ENCODE measurements at regions not wholly inside any gene's neighbourhood (a gene's known extent, or its start where the extent isn't known, plus 50 kb on each side); places are given as distances from the start of the nearest gene placed in this dataset.

DNA sequence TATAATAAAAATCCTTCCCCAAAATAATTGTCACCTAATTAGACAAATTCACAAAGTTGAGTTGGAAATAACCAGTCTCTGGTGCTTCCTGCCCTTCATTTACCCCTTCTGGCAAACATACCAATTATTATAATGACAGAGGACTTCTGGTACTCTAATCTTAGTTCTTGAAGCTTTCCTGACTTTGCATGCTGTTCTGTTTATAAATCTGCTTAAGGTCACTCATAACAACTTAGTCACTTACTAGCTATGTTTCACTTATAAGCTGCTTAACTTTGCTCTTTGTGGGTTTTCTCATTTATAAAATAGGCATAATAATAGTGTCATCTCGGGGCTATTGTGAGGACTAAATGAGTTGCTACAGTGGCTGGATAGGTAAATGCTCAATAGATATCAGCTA, 446.5 kb downstream of the EFNA5 start:
- whole genome bisulfite sequencing, result 40% methylated on average over 1 of the region's 1 CpG
- Histone ChIP-seq H3K27me3 (ENCODE audit: control insufficient read depth in 4 of 4, insufficient read depth in 4 of 4, low read length in 3 of 4) (no peaks in the 10 kb centered on the region), H3K9ac (ENCODE audit: low read depth in 1 of 2, low read length in 2 of 2) (no peak overlapping the region), H3K27ac (ENCODE audit: low read depth in 1 of 2, low read length in 2 of 2) (no peak overlapping the region), H3K4me3 (ENCODE audit: low read depth in 1 of 3, low read length in 3 of 3) (no peak overlapping the region), H3K36me3 (ENCODE audit: control insufficient read depth in 4 of 4, insufficient read depth in 3 of 4, low read depth in 1 of 4, low read length in 3 of 4) (no peaks in the 10 kb centered on the region), H3K4me1 (ENCODE audit: control insufficient read depth in 4 of 4, insufficient read depth in 4 of 4, low read length in 3 of 4) (no peaks in the 10 kb centered on the region), H3K9me3 (ENCODE audit: control insufficient read depth in 4 of 4, low read length in 3 of 4) (no peaks in the 10 kb centered on the region)
- DNase-seq (ENCODE audit: low spot score), result no peak
- TF ChIP-seq NR2F2 (IDR thresholded peaks at IDR 0.05), result no peak
- no peak for TF ChIP-seq YY1 (IDR thresholded peaks at IDR 0.05)
- TF ChIP-seq FOXA2 (IDR thresholded peaks at IDR 0.05), result no peak
- no peak for TF ChIP-seq EGR1 (IDR thresholded peaks at IDR 0.05; ENCODE audit: low read depth in 2 of 2)
- TF ChIP-seq SP1 (IDR thresholded peaks at IDR 0.05), result no peak
- TF ChIP-seq, protein P1, sequence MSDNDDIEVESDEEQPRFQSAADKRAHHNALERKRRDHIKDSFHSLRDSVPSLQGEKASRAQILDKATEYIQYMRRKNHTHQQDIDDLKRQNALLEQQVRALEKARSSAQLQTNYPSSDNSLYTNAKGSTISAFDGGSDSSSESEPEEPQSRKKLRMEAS (IDR thresholded peaks at IDR 0.05), result no peak
- TF ChIP-seq HNF4A (conservative IDR thresholded peaks at IDR 0.05), result no peak
- TF ChIP-seq JUND (IDR thresholded peaks at IDR 0.05), result no peak
- TF ChIP-seq, protein P2, sequence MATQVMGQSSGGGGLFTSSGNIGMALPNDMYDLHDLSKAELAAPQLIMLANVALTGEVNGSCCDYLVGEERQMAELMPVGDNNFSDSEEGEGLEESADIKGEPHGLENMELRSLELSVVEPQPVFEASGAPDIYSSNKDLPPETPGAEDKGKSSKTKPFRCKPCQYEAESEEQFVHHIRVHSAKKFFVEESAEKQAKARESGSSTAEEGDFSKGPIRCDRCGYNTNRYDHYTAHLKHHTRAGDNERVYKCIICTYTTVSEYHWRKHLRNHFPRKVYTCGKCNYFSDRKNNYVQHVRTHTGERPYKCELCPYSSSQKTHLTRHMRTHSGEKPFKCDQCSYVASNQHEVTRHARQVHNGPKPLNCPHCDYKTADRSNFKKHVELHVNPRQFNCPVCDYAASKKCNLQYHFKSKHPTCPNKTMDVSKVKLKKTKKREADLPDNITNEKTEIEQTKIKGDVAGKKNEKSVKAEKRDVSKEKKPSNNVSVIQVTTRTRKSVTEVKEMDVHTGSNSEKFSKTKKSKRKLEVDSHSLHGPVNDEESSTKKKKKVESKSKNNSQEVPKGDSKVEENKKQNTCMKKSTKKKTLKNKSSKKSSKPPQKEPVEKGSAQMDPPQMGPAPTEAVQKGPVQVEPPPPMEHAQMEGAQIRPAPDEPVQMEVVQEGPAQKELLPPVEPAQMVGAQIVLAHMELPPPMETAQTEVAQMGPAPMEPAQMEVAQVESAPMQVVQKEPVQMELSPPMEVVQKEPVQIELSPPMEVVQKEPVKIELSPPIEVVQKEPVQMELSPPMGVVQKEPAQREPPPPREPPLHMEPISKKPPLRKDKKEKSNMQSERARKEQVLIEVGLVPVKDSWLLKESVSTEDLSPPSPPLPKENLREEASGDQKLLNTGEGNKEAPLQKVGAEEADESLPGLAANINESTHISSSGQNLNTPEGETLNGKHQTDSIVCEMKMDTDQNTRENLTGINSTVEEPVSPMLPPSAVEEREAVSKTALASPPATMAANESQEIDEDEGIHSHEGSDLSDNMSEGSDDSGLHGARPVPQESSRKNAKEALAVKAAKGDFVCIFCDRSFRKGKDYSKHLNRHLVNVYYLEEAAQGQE (IDR thresholded peaks at IDR 0.05), result no peak
- TF ChIP-seq, protein P3, sequence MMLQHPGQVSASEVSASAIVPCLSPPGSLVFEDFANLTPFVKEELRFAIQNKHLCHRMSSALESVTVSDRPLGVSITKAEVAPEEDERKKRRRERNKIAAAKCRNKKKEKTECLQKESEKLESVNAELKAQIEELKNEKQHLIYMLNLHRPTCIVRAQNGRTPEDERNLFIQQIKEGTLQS (IDR thresholded peaks at IDR 0.05), result no peak
- TF ChIP-seq, protein P4, sequence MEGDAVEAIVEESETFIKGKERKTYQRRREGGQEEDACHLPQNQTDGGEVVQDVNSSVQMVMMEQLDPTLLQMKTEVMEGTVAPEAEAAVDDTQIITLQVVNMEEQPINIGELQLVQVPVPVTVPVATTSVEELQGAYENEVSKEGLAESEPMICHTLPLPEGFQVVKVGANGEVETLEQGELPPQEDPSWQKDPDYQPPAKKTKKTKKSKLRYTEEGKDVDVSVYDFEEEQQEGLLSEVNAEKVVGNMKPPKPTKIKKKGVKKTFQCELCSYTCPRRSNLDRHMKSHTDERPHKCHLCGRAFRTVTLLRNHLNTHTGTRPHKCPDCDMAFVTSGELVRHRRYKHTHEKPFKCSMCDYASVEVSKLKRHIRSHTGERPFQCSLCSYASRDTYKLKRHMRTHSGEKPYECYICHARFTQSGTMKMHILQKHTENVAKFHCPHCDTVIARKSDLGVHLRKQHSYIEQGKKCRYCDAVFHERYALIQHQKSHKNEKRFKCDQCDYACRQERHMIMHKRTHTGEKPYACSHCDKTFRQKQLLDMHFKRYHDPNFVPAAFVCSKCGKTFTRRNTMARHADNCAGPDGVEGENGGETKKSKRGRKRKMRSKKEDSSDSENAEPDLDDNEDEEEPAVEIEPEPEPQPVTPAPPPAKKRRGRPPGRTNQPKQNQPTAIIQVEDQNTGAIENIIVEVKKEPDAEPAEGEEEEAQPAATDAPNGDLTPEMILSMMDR (IDR thresholded peaks at IDR 0.05; ENCODE audit: low read depth, low read length, missing input control), result no peak
- no peak for TF ChIP-seq ZBTB33 (IDR thresholded peaks at IDR 0.05)
- TF ChIP-seq RAD21 (IDR thresholded peaks at IDR 0.05), result no peak

GRCh38 chr5:107223066-107223465, 447.7 kb downstream of the EFNA5 start:
- 71% methylated on average over 2 of the region's 2 CpGs for WGBS
- Histone ChIP-seq H3K4me1 (ENCODE audit: control insufficient read depth in 4 of 4, insufficient read depth in 4 of 4, low read length in 3 of 4) (no peaks in the 10 kb centered on the region), H3K27ac (ENCODE audit: low read depth in 1 of 2, low read length in 2 of 2) (no peak overlapping the region), H3K9me3 (ENCODE audit: control insufficient read depth in 4 of 4, low read length in 3 of 4) (no peaks in the 10 kb centered on the region), H3K36me3 (ENCODE audit: control insufficient read depth in 4 of 4, insufficient read depth in 3 of 4, low read depth in 1 of 4, low read length in 3 of 4) (no peaks in the 10 kb centered on the region), H3K27me3 (ENCODE audit: control insufficient read depth in 4 of 4, insufficient read depth in 4 of 4, low read length in 3 of 4) (no peaks in the 10 kb centered on the region), H3K9ac (ENCODE audit: low read depth in 1 of 2, low read length in 2 of 2) (no peak overlapping the region), H3K4me3 (ENCODE audit: low read depth in 1 of 3, low read length in 3 of 3) (no peak overlapping the region)
- no peak for TF ChIP-seq SP1 (IDR thresholded peaks at IDR 0.05)
- TF ChIP-seq FOXA2 (IDR thresholded peaks at IDR 0.05), result no peak
- no peak for TF ChIP-seq JUND (IDR thresholded peaks at IDR 0.05)
- no peak for TF ChIP-seq HNF4G (IDR thresholded peaks at IDR 0.05)
- no peak for TF ChIP-seq YY1 (IDR thresholded peaks at IDR 0.05)
- TF ChIP-seq EGR1 (IDR thresholded peaks at IDR 0.05; ENCODE audit: low read depth in 2 of 2), result no peak
- TF ChIP-seq FOXA1 (IDR thresholded peaks at IDR 0.05), result no peak
- TF ChIP-seq HNF4A (conservative IDR thresholded peaks at IDR 0.05), result no peak
- no peak for TF ChIP-seq NR2F2 (IDR thresholded peaks at IDR 0.05)
- no peak for TF ChIP-seq RAD21 (IDR thresholded peaks at IDR 0.05)
- TF ChIP-seq, protein P2 (IDR thresholded peaks at IDR 0.05), result no peak
- TF ChIP-seq TAF1 (conservative IDR thresholded peaks at IDR 0.05), result no peak
- TF ChIP-seq GABPA (IDR thresholded peaks at IDR 0.05 in 1 of 2, conservative IDR thresholded peaks at IDR 0.05 in 1 of 2), result no peak
- no peak for DNase-seq (ENCODE audit: low spot score)

Measured in liver (tissue), 8 donors.